NB4 (cell line): ENCODE measurements at regions not wholly inside any gene's neighbourhood (a gene's known extent, or its start where the extent isn't known, plus 50 kb on each side); places are given as distances from the start of the nearest gene placed in this dataset.
A peak's percentile ranks its signal among the peaks of the same experiment; 100 is the strongest.

ENCODE experiments used
- DNase-seq: peaks from one replicate; pipeline ENCODE4 v3.0.0; 2010; ENCODE audit warnings: low read depth
- H3K4me3 ChIP-seq: one replicate; pipeline ENCODE4 v1.5.1; 2011; ENCODE audit warnings: mild to moderate bottlenecking, low read depth, low read length, moderate library complexity
- CTCF ChIP-seq: IDR thresholded peaks from one replicate; pipeline ENCODE4 v1.5.1; 2012; ENCODE audit warnings: low read depth, low read length
- MAX ChIP-seq: IDR thresholded peaks from 2 replicates; pipeline ENCODE4 v1.6.1; 2011; ENCODE audit warnings: low read depth, low read length
- MYC ChIP-seq: IDR thresholded peaks from 2 replicates; pipeline ENCODE4 v1.6.1; 2011; ENCODE audit warnings: low read depth, low read length
- POLR2A ChIP-seq: IDR thresholded peaks from 2 replicates; pipeline ENCODE4 v1.6.1; 2011; ENCODE audit warnings: mild to moderate bottlenecking; ENCODE audit not compliant: insufficient read length; ENCODE audit errors: extremely low read depth

GRCh38 chr3:110254591-110254990, 817.0 kb upstream of the NECTIN3 start:
- DNase-seq, result no peak
- TF ChIP-seq MYC (no peak), CTCF (no peak)
- H3K4me3 ChIP-seq, result no peak overlapping the region

DNA sequence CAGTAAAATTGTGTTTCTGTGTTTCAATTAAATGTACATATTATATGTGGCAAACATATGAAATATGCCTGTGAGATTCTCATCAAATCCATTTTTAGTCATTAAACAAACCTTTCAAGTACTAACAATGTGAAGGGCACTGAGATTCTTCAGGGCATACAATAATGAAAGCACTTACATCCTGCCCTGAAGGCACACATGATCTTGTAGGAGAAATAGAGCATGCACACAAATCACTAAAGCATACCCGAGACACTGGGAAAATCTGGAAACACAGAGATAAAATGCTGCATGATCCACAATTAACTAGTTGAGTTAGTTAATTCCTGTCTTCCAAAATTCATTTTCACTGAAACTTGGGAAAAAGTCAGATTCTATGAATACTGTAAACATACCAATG, 810.5 kb upstream of the NECTIN3 start:
- H3K4me3 ChIP-seq, result no peak overlapping the region
- TF ChIP-seq MAX (no peak), CTCF (no peak), MYC (no peak), POLR2A (no peak)
- DNase-seq, result no peak

DNA sequence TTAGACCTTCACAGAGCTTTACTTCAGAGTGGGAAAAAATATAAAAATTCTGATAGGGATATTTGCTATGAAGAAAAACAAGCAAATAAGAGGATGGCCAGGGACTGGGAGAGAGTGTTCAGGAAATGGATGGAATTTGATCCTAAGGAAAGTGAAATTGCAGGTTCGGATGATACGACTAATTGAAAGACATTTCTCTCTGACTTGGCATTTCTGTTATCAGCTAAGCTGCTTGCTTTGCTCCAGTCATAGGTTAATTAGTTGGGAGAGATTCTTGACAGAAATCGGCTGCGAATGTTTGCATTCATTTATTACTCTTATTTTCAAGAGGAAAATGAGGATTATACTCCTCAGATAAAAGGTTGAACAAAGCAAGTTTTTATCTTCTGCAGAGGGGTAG, 808.7 kb upstream of the NECTIN3 start:
- TF ChIP-seq POLR2A, result no peak
- no peak for TF ChIP-seq MAX
- no peak for TF ChIP-seq MYC
- no peak for TF ChIP-seq CTCF
- DNase-seq, result no peak
- H3K4me3 ChIP-seq, result no peak overlapping the region

DNA sequence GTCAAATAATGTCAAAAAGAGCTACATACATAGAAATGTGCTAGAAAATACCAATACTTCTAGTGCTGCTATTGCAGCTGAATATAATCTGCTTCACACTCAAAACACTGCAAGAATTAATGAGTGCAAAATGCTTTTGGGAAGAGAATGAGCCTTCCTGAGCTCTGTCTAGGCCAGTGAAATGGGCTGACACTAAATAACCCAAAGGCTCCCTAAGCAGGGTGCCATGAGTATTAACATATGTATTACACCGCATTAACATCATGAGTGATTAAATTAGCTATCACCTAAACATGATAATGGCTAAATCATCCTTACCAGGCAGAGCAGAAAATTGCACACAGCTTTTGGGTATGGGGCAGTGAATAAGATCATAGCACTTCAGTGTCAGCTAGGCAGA, 806.3 kb upstream of the NECTIN3 start:
- H3K4me3 ChIP-seq, result no peak overlapping the region
- DNase-seq, result no peak
- no peak for TF ChIP-seq MYC
- TF ChIP-seq CTCF, result no peak
- TF ChIP-seq MAX, result no peak
- no peak for TF ChIP-seq POLR2A

GRCh38 chr3:110267304-110267845, 804.2 kb upstream of the NECTIN3 start:
- H3K4me3 ChIP-seq, result no peak overlapping the region
- peak; percentile 2 for DNase-seq
- no peak for TF ChIP-seq POLR2A
- TF ChIP-seq MAX, result no peak
- TF ChIP-seq CTCF, result no peak
- TF ChIP-seq MYC, result no peak

DNA sequence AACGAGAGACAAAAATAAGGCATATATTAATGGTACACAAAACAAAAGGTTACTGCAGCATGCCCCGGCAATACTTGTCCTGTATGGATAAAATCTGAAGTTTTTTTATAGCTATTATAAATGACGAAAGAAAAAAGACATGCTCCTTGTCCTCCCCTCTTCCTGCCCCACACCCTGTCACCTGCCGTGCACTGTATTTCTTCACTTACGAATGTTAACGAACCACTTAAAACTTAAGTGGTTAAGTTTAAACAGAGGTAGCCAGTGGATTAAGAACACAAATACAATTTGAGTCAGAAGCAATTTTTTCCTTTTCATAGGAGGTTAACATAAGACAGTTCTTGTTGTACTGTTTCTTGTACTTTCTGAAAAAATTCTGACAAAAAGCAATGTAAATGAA, 799.1 kb upstream of the NECTIN3 start:
- TF ChIP-seq CTCF, result no peak
- TF ChIP-seq MYC, result no peak
- TF ChIP-seq POLR2A, result no peak
- TF ChIP-seq MAX, result no peak
- DNase-seq, result no peak
- H3K4me3 ChIP-seq, result no peak overlapping the region
